K562 (cell line): ENCODE measurements at regions not wholly inside any gene's neighbourhood (a gene's known extent, or its start where the extent isn't known, plus 50 kb on each side); places are given as distances from the start of the nearest gene placed in this dataset.

ENCODE experiments used
- ATAC-seq: fragments of 200-7000 bp; cut with Tn5 transposase; 3 replicates; pipeline ENCODE4 v1.9.1; 2020; ENCODE audit warnings: moderate library complexity
- BruUV-seq: library from RNA; stranded (reverse); fragments of 400-500 nt; replicated peaks from 2 replicates; lab custom pipeline; 2021; lab: Mats Ljungman, UMichigan
- CTCF ChIA-PET: fragments of 300-600 bp; formaldehyde crosslinking; extraction: SDS; loops from one replicate; lab custom pipeline; 2021; ENCODE audit warnings: low intra/inter-chr PET ratio; lab: Yijun Ruan, JAX
- POLR2A ChIA-PET: fragments of 300-600, 350-650 bp; sonication (Branson Sonifier 250); formaldehyde crosslinking; extraction: SDS; loops from one replicate; lab custom pipeline; 2021; ENCODE audit warnings: antibody characterized with exemption, inconsistent platforms; lab: Yijun Ruan, JAX
- DNase-seq, 4 experiments: peaks; one replicate each; pipeline versions ENCODE4 v3.0.0 to v3.0.0-alpha.2; 2011 to 2018; ENCODE audit warnings: low spot score in 3 of 4, mixed read lengths in 3 of 4; ENCODE audit errors: extremely low read depth in 1 of 4
- FAIRE-seq: peaks from 2 replicates; lab custom pipeline; 2011; peaks lifted over from hg19 to GRCh38; lab: Jason Lieb, UNC
- H2AFZ ChIP-seq: 2 replicates; pipeline ENCODE4 v1.6.0; 2011; ENCODE audit warnings: low read depth, low read length, control low read depth, inconsistent platforms
- H3K27ac ChIP-seq: fragments of 200-600 bp; 3 replicates; pipeline ENCODE4 v1.8.0; 2011; ENCODE audit warnings: low read depth, mild to moderate bottlenecking, control low read depth, inconsistent platforms, low read length, moderate library complexity, mixed read lengths; ENCODE audit errors: extremely low read depth
- H3K27me3 ChIP-seq, 2 experiments: fragments of 300-600 bp in 1 of 2; 2 replicates in 1 of 2; 3 replicates in 1 of 2; pipeline versions ENCODE4 v1.6.0 to v1.8.0; 2011; ENCODE audit warnings: inconsistent platforms in 2 of 2, low read length in 2 of 2, mild to moderate bottlenecking in 1 of 2, mixed read lengths in 1 of 2, moderate library complexity in 1 of 2; ENCODE audit not compliant: control insufficient read depth in 2 of 2, insufficient read depth in 2 of 2
- H3K36me3 ChIP-seq: fragments of 300-600 bp; 3 replicates; pipeline ENCODE4 v1.8.0; 2011; ENCODE audit warnings: mild to moderate bottlenecking, low read length, inconsistent platforms; ENCODE audit not compliant: control insufficient read depth, insufficient read depth
- H3K4me1 ChIP-seq, 2 experiments: fragments of 200-600 bp in 1 of 2; replicated peaks in 1 of 2; 2 replicates in 1 of 2; 3 replicates in 1 of 2; pipeline versions ENCODE4 v1.5.1 to v1.8.0; 2011; ENCODE audit warnings: inconsistent platforms in 2 of 2, low read length in 2 of 2, mild to moderate bottlenecking in 1 of 2, mixed read lengths in 1 of 2, moderate library complexity in 1 of 2; ENCODE audit not compliant: control insufficient read depth in 2 of 2, insufficient read depth in 2 of 2
- H3K4me2 ChIP-seq: 2 replicates; pipeline ENCODE4 v1.6.1; 2011; ENCODE audit warnings: low read length, control low read depth, inconsistent platforms, mixed read lengths; ENCODE audit not compliant: insufficient read depth
- H3K4me3 ChIP-seq: fragments of 200-600 bp; sonication (generic), shearing (Covaris generic); 2 replicates; pipeline ENCODE4 v1.5.1; 2016; ENCODE audit warnings: control low read depth, inconsistent platforms
- H3K79me2 ChIP-seq: fragments of 200-600 bp; 3 replicates; pipeline ENCODE4 v1.8.0; 2011; ENCODE audit warnings: low read length, inconsistent platforms; ENCODE audit not compliant: control insufficient read depth, insufficient read depth
- H3K9ac ChIP-seq, 2 experiments: 2 replicates each; pipeline versions ENCODE4 v1.6.0 to v1.6.1; 2011; ENCODE audit warnings: low read depth in 2 of 2, low read length in 2 of 2, control low read depth in 1 of 2, inconsistent platforms in 1 of 2, mild to moderate bottlenecking in 1 of 2, mixed read lengths in 1 of 2; ENCODE audit not compliant: insufficient read depth in 1 of 2
- H3K9me1 ChIP-seq: one replicate; pipeline ENCODE4 v1.6.0; 2011; ENCODE audit warnings: inconsistent platforms, mild to moderate bottlenecking, low read length, moderate library complexity; ENCODE audit not compliant: control insufficient read depth, insufficient read depth
- H3K9me3 ChIP-seq: replicated peaks from 2 replicates; pipeline ENCODE4 v1.5.1; 2011; ENCODE audit warnings: low read depth, low read length, inconsistent platforms; ENCODE audit not compliant: control insufficient read depth, insufficient read depth
- H4K20me1 ChIP-seq: replicated peaks from 2 replicates; pipeline ENCODE4 v1.6.1; 2011; ENCODE audit warnings: low read length, inconsistent platforms, mixed read lengths; ENCODE audit not compliant: control insufficient read depth, insufficient read depth
- NKRF ChIP-seq: fragments of 450-650 bp; IDR thresholded peaks from 2 replicates; pipeline ENCODE4 v1.6.1; 2016; ENCODE audit warnings: borderline replicate concordance
- TAF9B ChIP-seq: fragments of 450-650 bp; IDR thresholded peaks from 2 replicates; pipeline ENCODE4 v1.6.1; 2018; ENCODE audit warnings: mild to moderate bottlenecking; ENCODE audit not compliant: partially characterized antibody
- in situ Hi-C: fragments of 300-500 bp; cut with MboI; formaldehyde crosslinking; loops from 4 replicates; pipeline ENCODE4 v1.15.0; 2018; ENCODE audit warnings: inconsistent platforms, mixed read lengths
- intact Hi-C: fragments of 100-400 bp; cut with micrococcal nuclease; formaldehyde crosslinking; loops from 2 replicates; pipeline ENCODE4 v1.14.2; 2022
- TF ChIP-seq, protein P1 (sequence below), 2 experiments: fragments of 450-650 bp in 1 of 2; IDR thresholded peaks; 2 replicates each; pipeline ENCODE4 v1.6.1; 2011 to 2017; ENCODE audit warnings: low read depth in 2 of 2, antibody characterized with exemption in 1 of 2, borderline replicate concordance in 1 of 2, low read length in 1 of 2, mild to moderate bottlenecking in 1 of 2, mixed read lengths in 1 of 2; ENCODE audit not compliant: control insufficient read depth in 1 of 2
- TF ChIP-seq, protein P2 (sequence below), 2 experiments: IDR thresholded peaks in 1 of 2; conservative IDR thresholded peaks in 1 of 2; 2 replicates each; pipeline ENCODE4 v1.6.1; 2016; ENCODE audit warnings: low read depth in 2 of 2, mild to moderate bottlenecking in 1 of 2, missing compliant biosample characterization in 1 of 2, missing genetic modification characterization in 1 of 2, moderate library complexity in 1 of 2
- TF ChIP-seq, protein P3 (sequence below): IDR thresholded peaks from 2 replicates; pipeline ENCODE4 v1.6.1; 2016; ENCODE audit warnings: missing genetic modification characterization, missing compliant biosample characterization

- TF ChIP-seq, protein P1, sequence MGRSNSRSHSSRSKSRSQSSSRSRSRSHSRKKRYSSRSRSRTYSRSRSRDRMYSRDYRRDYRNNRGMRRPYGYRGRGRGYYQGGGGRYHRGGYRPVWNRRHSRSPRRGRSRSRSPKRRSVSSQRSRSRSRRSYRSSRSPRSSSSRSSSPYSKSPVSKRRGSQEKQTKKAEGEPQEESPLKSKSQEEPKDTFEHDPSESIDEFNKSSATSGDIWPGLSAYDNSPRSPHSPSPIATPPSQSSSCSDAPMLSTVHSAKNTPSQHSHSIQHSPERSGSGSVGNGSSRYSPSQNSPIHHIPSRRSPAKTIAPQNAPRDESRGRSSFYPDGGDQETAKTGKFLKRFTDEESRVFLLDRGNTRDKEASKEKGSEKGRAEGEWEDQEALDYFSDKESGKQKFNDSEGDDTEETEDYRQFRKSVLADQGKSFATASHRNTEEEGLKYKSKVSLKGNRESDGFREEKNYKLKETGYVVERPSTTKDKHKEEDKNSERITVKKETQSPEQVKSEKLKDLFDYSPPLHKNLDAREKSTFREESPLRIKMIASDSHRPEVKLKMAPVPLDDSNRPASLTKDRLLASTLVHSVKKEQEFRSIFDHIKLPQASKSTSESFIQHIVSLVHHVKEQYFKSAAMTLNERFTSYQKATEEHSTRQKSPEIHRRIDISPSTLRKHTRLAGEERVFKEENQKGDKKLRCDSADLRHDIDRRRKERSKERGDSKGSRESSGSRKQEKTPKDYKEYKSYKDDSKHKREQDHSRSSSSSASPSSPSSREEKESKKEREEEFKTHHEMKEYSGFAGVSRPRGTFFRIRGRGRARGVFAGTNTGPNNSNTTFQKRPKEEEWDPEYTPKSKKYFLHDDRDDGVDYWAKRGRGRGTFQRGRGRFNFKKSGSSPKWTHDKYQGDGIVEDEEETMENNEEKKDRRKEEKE (IDR thresholded peaks at IDR 0.05; ENCODE audit: borderline replicate concordance in 1 of 2, control insufficient read depth in 1 of 2, low read depth in 2 of 2, low read length in 1 of 2) = no peak
- TF ChIP-seq, protein P2, sequence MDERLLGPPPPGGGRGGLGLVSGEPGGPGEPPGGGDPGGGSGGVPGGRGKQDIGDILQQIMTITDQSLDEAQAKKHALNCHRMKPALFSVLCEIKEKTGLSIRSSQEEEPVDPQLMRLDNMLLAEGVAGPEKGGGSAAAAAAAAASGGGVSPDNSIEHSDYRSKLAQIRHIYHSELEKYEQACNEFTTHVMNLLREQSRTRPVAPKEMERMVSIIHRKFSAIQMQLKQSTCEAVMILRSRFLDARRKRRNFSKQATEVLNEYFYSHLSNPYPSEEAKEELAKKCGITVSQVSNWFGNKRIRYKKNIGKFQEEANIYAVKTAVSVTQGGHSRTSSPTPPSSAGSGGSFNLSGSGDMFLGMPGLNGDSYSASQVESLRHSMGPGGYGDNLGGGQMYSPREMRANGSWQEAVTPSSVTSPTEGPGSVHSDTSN (CRISPR knock-in tag; IDR thresholded peaks at IDR 0.05; ENCODE audit: low read depth) = no peak
- TF ChIP-seq, protein P2 (tag; conservative IDR thresholded peaks at IDR 0.05; ENCODE audit: low read depth) = no peak
- no peak for TF ChIP-seq TAF9B
- TF ChIP-seq, all 486 proteins: peak for 0
These were observed 194.4 kb downstream of the TMA16 start (continued) for GRCh38 chr4:163688856-163689255.

DNA sequence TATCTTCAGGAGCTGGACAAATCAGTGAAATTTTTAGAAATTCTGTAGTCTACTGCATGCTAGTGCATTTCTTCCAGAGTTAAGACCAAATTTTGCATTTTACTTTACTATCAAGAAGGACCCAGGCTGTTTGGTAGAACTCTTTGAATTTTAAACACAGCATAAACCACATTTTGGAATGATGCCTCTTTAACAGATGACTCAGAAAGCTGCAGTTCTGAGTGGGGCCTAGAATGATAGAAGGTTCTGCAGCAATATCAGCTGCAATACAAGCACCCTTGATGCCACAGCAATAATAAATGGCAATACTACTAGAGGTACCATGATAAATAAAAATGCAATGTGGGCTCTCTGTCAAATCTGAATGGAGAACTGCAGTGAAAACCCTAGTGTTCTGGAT, 198.7 kb downstream of the TMA16 start:
- ChIA-PET CTCF (no interaction called here), POLR2A (no interaction called here)
- Histone ChIP-seq H3K9me1 (no peaks in the 10 kb centered on the region), H3K4me2 (no peak overlapping the region), H3K9ac (no peak overlapping the region), H3K4me3 (no peak overlapping the region), H3K27me3 (no peaks in the 10 kb centered on the region), H3K79me2 (no peaks in the 10 kb centered on the region), H3K9me3 (no peaks in the 10 kb centered on the region), H3K27ac (no peak overlapping the region), H2AFZ (no peak overlapping the region), H4K20me1 (no peaks in the 10 kb centered on the region), H3K4me1 (no peaks in the 10 kb centered on the region), H3K36me3 (no peaks in the 10 kb centered on the region)
- DNase-seq = no peak
- in situ Hi-C loops = no loop called here
- TF ChIP-seq, protein P3, sequence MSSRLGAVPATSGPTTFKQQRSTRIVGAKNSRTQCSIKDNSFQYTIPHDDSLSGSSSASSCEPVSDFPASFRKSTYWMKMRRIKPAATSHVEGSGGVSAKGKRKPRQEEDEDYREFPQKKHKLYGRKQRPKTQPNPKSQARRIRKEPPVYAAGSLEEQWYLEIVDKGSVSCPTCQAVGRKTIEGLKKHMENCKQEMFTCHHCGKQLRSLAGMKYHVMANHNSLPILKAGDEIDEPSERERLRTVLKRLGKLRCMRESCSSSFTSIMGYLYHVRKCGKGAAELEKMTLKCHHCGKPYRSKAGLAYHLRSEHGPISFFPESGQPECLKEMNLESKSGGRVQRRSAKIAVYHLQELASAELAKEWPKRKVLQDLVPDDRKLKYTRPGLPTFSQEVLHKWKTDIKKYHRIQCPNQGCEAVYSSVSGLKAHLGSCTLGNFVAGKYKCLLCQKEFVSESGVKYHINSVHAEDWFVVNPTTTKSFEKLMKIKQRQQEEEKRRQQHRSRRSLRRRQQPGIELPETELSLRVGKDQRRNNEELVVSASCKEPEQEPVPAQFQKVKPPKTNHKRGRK (tag) = no peak
- no peak for TF ChIP-seq NKRF
- no peak for FAIRE-seq
- BruUV-seq = no TSS peak
- no peak for ATAC-seq
- intact Hi-C loops = no loop called here
